ENCODE measurements at regions not wholly inside any gene's neighbourhood (a gene's known extent, or its start where the extent isn't known, plus 50 kb on each side); places are given as distances from the start of the nearest gene placed in this dataset.
"Not testable (repeated sequence)": the region's sequence is repeated elsewhere in the genome, so short reads cannot be mapped to it uniquely, and the experiment has no call there.

DNA sequence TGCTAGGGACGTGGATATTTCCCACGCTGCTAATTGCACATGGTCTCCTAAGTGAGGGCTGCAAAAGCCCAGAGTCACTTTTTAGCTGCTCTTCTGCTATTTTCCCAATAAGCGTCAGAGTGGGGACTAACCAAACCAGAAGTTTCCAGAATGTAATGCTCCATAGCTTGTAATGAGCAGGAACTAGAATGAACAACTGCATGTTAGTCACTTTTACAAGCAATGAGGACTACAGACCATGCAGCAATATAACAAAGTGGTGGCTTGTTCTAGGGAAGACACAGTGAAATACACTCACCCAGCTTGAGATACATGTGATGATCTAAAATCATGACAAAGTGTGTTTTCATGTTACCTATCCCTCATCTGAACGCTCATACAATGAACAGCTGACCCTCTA lies 314.1 kb upstream of the SGK1 start:
- peak; percentile 38 for DNase-seq

DNA sequence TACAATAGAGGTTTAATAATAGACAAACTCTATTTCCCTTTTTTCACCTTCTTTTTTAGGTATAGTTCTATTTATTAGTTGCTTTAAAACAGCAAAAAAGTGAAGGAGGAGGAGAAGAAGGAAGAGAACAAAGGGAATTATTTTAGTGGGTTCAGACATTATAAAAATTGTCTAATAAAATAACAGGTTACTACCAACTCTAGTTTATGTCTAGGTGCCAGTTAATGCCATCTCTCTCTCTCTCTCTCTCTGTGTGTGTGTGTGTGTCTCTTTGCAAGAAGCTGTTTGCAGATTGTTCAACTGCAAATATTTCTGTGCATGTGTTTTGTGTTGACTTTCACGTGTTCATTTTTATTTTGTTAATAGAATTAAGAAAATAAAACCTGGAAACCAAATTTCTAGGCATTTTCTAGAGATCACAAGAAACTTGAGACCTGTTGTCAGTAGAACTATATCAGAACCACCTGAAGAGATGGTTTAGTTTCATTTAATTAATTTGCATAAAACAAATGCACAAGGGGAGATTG lies 313.5 kb upstream of the SGK1 start:
- no peak for DNase-seq

DNA sequence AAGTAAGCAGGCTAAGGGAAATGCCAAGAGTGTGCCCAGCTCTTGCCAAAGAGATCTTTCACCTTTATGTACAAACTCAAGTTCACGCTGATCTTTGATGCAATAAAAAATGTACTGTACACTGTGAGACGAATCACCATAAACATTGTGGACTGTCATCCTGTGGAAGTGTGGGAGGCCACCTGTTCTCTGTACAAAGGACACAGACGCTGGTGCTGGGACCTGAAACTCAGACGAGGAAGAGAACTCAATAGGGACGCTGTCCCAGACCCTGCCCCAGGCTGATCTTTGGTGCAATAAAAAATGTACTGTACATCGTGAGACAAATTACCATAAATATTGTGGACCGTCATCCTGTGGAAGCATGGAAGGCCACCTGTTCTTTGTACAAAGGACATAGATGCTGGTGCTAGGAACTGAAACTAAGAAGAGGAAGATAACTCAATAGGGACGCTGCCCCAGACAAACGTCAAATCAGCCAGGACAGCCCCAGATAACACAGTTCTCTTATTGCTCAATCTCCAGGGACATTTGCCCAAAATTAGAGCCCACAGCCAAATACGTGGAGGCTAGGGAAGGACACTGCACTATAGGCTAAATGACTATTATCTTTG lies 312.7 kb upstream of the SGK1 start:
- peak; percentile 51 for DNase-seq

DNA sequence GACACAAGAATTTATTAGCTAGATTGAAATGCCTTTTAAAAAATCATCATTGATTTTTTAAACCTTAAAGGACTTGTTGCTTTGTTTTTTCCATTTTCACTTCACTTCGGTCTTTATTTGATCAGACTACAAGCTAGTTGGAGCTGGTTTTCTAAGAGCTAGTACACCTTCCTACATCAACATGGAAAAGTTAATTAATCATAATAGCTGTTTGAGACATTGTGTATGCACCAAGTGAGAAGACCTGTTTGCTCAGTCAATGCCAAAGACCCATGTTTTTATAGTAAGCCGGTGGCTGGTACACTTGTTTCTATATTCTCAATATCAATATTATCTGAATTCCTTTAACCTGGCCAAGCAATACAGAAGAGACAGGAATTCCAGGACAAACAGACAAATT lies 310.2 kb upstream of the SGK1 start:
- no peak for DNase-seq

DNA sequence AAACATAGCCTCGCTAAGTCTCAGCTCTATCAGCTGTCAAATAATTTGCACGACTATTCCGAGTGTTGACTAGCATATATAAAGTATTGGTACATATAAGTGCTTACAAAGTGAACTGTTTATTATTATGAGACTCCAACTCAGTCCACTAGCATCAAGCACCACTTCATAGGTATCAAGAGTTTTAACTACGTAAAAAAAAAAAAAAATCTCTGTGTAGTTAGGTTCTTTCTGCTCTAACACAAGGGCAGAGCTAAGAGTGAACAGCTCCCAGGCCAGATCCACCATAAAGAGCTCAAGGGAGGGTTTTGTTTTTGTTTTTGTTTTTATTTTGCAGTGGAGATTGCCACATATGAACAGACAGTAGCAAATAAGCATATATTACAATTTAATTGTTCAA lies 309.8 kb upstream of the SGK1 start:
- no peak for DNase-seq

DNA sequence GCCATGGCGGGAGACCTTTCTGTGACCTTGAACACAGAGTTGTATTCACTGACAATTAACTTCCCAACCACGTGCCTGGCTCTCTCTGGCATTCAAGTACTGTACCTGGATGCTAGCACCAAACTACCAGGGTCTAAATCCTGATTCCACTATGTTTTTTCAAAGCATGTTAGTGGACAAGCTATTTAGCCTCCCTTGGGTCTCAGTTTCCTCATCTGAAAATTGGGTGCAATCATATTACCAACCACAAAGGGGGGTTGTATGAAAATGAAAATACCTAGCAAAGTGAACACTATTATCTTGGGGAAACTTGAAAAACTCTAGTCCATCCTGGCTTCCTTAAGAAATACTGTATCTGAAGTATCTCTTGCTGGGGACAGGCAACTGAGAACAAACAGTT lies 308.7 kb upstream of the SGK1 start:
- no peak for DNase-seq

DNA sequence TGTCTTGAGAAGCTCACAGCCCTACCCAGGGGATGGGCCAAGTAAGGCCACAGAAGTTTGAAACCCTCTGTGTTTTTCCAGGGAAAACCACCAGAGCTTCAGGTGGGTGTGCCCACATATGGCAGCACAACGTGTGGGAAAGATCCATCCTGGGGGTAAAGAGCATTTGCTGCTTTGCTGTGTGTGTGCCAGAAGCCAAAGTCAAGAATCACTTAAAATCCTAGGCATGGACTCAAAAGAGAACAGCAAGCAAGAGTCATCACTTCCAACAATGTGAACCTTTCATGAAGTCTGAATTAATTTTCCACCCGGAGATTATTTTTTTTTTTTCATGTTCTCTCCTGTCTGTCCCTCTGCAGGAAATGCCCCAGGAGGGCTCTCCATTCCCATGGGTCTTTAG lies 308.2 kb upstream of the SGK1 start:
- DNase-seq: no peak

DNA sequence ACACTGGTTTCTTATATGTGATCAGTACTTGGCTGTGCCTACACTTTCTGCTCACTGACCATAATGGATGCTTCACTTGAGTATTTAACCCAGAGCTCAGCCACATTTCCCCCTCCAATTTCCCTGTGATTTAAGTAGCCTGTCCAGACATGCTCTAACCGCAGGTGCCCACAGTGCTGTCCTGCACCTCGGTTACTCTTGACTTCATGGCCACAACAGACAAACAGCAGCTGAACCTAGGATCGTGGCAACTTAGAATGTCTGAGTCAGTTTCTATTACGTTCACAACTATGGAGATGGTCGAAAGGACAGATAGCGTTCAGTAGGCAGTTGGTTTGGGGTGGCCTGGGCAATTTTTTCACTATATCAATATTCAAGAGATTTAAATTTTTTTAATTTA lies 306.9 kb upstream of the SGK1 start:
- DNase-seq: no peak

DNA sequence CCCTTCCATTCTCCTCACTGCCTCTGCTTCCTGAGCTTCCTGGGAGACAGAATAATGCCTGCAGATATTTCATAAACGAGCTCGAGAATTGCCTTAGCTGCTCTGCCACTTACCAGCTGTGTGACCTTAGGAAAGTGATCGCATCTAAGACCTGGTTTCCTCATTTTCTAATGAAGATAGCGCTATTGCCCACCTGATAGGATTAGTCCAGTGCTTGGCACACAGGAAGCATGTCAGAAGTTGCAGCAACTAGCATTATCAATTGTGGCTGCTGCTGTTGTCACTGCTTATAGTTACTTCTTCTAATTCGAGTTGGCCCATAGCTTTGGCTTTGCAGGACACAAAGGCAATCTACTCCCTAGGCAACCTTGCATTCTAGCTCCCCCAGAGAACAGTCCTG lies 305.5 kb upstream of the SGK1 start:
- DNase-seq: no peak

DNA sequence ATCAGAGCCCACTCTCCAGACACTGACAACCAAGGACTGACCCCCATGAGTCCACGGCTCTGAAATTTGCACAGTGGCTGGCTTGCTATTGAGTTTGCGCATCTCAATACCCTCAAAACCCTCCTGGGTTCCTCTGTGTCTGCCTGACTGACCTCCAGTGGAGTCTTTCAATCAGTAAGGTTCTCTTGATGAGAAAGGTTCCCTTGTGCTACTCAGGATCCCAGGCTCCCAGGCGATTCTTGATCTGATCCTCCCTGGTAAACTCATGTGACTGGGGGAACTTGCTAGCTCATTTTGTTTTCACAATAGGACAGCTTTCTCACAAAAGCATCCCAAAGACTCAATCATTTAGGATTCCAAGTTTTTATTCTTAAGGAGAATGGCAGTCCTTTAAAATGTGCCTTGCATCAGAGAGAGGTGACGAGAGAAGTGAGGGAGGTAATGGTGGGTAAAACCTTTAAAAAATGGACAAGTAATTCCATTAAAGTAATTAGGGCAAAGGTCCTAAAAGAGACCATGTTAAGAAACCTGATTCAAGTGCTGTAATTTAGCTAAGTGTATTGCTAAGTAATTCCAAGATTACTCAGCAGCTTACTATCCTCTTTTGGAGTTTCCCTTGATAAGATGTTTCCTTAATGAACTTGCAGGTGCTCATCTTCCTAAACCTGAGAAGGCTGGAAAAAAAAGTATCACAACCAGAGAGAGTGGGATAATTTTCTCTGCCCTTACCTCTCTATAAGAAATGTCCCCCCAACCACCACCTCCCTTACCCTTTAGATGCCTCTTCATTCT lies 304.7 kb upstream of the SGK1 start:
- DNase-seq: peak; percentile 26

DNA sequence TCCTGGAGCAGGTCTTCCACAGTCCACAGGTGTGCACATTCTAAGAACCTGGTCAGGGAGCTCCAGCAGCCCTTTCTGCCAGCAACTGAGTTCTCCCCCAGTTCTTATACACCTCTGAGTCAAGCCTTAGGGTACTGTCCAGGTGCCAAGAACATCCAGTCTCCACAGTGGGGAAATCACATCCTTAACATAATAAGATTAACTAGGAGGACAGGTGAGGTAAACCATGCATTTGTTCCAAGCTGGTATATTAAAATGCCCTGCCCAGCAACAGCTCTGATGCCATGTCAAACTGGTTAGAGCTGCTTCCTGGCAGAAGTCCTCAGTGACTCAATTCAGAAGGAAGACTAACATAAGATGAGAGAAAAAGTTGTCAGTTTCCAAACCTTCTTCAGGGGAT lies 303.9 kb upstream of the SGK1 start:
- DNase-seq: no peak

DNA sequence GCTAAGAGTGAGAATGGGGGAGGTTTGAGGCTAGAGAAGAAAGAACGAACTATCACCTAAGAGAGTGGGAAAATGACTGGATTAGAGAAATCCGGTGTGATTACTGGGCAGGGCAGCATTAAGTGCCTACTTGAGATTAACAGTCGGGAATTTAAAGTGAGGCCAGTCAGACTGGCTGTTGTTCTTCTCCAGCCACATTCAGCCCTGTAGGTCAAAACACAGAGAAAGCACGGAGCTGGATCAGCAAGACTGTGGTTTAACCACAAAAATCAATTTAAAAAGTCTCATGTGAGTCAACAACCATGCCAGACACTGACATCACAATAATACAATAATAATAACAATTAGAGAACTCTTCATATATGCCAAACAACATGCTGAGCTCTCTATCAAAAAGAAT lies 301.9 kb upstream of the SGK1 start:
- DNase-seq: no peak

DNA sequence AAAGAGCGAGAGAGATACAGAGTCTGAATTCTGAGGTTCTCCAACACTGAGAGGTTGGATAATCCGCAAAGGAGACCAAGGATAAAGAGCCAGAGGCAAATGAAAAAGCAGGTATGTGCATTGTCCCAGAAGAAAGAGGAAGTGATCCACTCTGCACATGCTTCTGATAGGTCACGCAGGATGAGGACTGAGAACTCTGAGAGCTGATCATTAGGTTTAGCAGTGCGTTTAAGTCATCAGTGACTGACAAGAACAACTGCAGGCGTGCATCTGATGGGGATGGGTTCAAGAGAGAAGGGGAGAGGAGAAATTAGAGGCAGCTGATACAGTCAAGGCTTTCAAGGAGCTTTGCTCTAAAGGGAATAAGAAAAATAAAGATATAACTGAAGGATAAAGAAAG lies 301.2 kb upstream of the SGK1 start:
- no peak for DNase-seq

DNA sequence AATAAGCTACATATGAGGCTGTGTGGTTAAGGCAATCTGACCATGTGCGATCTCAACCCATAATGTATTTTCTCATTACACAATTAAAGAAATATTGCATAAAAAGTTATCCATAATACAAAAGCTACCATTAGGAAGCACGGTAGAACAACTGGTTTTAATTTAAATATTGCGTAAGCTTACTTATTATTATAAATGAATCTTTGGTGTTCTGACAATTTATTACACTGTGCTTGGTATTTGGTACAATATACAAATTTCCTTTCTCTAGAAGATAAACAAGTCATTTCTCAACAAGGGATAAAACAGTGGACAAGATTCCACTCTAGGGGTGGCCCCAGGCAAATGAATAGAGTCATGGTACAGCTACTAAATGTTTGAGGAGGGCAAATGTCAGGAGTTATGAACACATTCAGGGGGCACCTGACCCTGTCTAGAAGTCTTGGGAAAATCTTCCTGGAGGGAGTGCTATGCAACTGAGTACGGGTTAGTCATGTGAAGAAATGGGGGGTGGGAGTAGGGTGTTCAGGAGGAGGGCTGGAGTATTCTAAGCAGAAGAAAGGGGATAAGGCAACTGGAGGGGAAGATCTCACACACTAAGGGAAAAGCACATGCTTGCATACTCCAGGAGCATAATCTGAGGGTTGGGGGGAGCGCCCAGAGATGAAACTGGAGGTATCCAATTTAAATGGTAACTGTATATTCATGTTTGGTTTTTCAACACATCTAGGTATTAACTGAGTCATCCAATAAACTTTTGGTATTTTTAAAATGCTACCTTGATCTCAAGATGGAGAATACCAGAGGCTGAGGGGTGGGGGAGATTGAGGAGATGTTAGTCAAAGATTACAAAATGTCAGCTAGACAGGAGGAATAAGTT lies 296.9 kb upstream of the SGK1 start:
- no peak for DNase-seq

DNA sequence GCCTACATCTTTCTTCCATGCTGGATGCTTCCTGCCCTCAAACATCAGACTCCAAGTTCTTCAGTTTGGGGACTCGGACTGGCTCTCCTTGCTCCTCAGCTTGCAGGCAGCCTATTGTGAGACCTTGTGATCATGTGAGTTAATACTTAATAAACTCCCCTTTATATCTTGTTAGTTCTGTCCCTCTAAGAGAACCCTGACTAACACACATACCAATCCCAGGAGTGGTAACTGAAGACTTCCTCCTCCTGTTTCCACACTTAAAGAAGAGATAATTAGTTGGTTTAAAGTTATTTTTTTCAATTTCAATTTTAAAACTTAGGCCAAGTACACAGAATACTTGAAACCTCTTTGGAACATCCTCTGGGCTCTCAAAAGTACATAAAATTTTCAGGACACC lies 294.2 kb upstream of the SGK1 start:
- DNase-seq: not testable (repeated sequence)

DNA sequence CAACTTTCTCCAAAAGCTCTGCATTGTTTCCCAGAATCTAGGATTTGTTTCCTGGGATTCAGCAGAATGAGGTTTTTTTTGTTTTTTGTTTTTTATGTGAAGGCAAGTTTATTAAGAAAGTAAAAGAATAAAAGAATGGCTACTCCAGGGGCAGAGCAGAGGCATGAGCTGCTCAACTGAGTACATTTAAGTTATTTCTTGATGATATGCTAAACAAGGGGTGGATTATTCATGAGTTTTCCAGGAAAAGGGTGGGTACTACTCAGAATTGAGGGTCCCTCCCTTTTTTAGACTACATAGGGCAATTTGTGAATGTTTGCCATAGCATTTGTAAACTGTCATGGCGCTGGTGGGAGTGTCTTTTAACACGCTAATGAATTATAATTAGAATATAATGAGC lies 292.5 kb upstream of the SGK1 start:
- DNase-seq: no peak

DNA sequence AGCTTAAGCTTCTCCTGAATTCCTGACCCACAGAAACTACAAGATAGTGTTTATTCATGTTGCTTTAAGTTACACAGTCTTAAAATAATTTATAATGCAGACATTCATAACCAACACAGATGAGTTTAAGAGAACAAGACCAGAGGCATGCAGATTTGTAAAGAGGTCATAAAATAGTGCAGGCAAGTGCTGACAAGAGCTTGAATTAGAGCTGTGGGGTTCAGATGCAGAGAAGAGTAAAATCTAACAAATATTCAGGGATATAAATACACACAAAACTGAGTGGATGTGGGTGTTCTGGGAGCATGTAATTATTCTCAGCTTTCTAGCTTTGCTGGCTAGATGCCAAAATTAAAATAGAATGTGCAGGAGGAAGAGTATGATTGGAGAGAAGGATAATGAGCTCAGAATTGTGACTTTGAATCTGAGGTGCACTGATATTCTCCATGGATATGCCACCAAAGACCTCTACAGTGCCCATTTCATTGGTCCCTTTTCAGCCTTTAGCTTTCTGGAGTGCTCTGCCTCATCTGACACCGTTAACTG lies 291.9 kb upstream of the SGK1 start:
- DNase-seq: no peak

DNA sequence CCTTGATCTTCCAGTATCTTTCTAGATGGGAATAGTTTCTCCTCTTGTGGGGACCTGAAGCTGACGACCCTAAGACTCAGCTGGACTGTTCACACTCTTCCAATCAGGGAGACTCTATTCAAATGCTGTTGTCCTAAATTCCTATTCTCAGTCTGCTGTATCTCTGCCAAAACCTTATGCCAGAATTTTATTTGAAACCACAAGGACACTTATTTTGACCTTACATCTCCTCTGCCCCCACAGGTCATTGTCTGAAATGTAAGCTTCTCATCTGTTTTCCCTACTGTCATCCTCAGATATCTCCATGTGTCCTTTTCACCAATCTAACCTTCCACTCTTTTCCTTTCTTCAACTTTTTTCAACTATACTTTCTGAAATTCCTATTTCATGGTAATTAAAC lies 289.5 kb upstream of the SGK1 start:
- DNase-seq: no peak

DNA sequence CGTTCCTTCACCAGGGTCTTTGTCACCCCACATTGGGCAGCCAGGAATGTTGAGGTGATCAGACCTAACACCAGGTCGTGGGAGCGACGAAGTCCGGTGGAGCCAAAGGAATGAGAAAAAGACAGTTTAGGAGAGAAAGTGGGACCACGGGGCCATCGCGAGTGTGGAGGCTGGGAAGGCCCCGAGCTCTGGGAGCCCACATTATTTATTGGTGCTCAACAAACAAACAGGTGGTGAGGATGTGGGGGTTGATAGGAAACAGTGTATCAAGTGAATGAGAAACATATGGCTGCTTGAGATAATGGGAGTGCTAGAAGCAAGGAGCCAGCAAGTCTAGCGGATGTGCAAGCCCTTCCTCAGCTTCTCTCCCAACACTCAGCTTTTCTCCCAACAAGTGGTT lies 287.1 kb upstream of the SGK1 start:
- DNase-seq: no peak

DNA sequence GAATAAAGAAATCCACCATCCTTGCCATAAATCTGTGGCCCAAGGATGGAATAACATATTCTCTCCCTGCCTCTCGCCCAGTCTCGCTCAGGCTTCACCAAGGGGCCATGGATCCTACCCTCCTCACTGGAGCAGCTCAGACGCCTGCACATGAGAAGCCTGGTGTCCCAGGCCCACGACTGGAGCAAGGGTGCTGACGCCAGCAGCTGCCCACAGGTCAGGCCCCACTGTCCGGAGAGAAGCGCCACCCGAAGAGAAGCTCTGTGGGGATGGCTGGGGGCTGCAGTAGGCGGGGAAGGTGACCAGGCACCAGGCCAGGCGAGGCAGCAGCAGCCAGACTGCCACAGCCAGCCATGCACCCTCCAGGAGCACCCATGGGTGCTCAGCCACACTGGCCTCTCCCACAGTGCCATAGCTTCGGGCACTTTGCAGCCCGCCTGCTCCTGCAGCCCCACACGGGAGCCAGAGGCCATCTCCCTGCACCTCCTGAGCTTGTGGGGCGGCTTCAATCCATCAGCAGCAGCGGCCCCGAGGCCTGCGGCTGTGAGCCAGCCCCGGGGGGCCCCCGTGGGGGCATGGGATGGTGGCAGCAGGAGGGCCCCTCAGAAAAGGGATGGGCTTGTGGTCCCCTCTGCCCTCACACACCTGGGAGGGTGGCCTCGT lies 286.2 kb upstream of the SGK1 start:
- DNase-seq: no peak

DNA sequence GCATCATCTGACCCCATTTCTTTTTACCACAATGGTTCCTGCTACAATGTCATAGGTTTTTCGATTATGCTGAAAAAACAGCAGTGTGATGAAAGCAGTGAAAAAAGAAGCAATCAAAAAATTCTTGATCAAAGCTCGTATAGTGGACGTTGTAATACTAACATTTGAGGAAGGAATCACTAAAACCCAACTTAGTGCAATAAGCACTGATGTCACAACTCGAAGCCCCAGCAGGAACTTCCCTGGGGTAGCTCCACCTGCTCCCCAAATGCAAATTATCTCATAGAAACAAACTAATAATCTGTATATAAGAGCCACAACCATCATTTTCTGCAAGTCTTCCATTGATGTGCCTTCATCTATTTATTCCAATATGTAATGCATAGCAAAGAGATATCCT lies 285.6 kb upstream of the SGK1 start:
- DNase-seq: no peak

DNA sequence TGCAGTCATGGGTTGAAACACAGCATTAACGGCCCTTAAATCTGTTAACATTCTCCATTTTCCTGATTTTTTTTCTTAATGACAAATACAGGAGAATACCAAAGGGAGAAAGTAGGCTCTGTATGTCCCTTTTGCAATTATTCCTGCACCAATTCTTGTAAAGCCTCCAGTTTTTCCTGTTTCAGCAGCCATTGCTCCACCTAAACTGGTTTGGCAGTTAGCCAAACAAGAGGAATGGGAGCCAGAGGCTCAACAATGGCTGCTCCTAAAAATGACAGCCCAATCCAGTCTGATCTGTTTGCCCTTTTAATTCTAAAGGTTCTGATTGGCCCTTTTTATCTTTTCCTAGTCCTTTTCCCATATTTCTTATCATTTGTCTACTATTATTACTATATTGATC lies 284.2 kb upstream of the SGK1 start:
- DNase-seq: no peak

DNA sequence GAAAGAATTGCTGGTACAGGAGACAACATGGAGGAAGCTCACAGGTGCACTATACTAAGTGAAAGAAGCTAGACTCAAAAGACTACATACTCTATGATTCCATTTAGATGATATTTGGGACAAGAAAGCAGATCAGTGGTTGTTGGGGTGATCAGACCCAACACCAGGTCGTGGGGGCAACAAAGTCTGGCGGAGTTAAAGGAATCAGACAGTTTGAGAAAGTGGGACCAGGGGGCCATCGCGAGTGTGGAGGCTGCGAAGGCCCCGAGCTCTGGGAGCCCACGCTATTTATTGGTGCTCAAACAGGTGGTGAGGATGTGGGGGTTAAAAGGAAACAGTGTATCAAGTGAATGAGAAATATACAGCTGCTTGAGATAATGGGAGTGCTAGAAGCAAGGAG lies 282.8 kb upstream of the SGK1 start:
- DNase-seq: no peak

Measured in midbrain (tissue), 1 donor.